Right atrium auricular region (tissue), 2 donors: ENCODE measurements at regions not wholly inside any gene's neighbourhood (a gene's known extent, or its start where the extent isn't known, plus 50 kb on each side); places are given as distances from the start of the nearest gene placed in this dataset.

ENCODE experiments used
- DNase-seq: peaks from one replicate; pipeline ENCODE4 v3.0.0-alpha.2; 2019; ENCODE audit warnings: low spot score
- H3K27ac ChIP-seq, 2 donors: fragments of 200-600 bp; sonication (generic); 1 replicate in 1 of 2; 2 replicates in 1 of 2; pipeline ENCODE4 v1.5.1; 2016 to 2019
- H3K27me3 ChIP-seq, 2 donors: fragments of 200-600 bp; sonication (generic); one replicate each; pipeline versions ENCODE4 v1.5.1 to v1.6.0; 2017 to 2019
- H3K36me3 ChIP-seq: fragments of 200-600 bp; sonication (generic); one replicate; pipeline ENCODE4 v1.5.1; 2016
- H3K4me1 ChIP-seq, 2 donors: fragments of 200-600 bp; sonication (generic); one replicate each; pipeline versions ENCODE4 v1.5.1 to v1.6.0; 2017 to 2019
- H3K4me3 ChIP-seq, 2 donors: fragments of 200-600 bp; sonication (generic); 1 replicate in 1 of 2; 2 replicates in 1 of 2; pipeline ENCODE4 v1.5.1; 2017 to 2019; ENCODE audit warnings: mild to moderate bottlenecking in 1 of 2, moderate library complexity in 1 of 2
- H3K9me3 ChIP-seq, 2 donors: fragments of 200-600 bp; sonication (generic); one replicate each; pipeline ENCODE4 v1.5.1; 2019
- TF ChIP-seq, protein P1 (sequence below), 2 donors: fragments of 200-600 bp; sonication (generic); IDR thresholded peaks; one replicate each; pipeline ENCODE4 v1.5.1; 2019; ENCODE audit warnings: antibody characterized with exemption in 2 of 2

DNA sequence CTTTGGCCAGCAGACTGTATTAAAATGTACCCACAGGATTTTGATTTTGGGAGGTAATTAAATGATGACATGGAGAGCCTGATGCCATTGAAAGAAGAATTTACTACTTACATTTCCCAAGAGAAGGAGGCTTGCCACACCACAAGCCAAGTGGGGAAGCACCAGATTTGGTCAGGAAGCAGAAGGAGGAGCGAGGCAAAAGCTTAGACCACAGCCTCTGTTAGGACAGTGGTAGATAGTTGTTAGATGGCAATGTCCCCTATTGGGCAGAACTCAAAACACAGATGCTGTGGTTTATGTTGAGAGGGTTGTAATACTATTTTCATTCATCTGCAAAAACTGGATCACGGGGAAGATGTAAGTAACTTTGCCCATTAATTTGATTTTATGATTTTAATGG, 709.4 kb downstream of the VRK1 start:
- DNase-seq = no peak
- H3K27ac ChIP-seq = no peak overlapping the region
- no peaks in the 10 kb centered on the region for H3K27me3 ChIP-seq
- TF ChIP-seq, protein P1, sequence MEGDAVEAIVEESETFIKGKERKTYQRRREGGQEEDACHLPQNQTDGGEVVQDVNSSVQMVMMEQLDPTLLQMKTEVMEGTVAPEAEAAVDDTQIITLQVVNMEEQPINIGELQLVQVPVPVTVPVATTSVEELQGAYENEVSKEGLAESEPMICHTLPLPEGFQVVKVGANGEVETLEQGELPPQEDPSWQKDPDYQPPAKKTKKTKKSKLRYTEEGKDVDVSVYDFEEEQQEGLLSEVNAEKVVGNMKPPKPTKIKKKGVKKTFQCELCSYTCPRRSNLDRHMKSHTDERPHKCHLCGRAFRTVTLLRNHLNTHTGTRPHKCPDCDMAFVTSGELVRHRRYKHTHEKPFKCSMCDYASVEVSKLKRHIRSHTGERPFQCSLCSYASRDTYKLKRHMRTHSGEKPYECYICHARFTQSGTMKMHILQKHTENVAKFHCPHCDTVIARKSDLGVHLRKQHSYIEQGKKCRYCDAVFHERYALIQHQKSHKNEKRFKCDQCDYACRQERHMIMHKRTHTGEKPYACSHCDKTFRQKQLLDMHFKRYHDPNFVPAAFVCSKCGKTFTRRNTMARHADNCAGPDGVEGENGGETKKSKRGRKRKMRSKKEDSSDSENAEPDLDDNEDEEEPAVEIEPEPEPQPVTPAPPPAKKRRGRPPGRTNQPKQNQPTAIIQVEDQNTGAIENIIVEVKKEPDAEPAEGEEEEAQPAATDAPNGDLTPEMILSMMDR (IDR thresholded peaks at IDR 0.05) = no peak
- no peak overlapping the region for H3K4me3 ChIP-seq
- H3K4me1 ChIP-seq = no peaks in the 10 kb centered on the region
- H3K36me3 ChIP-seq = no peaks in the 10 kb centered on the region
- no peaks in the 10 kb centered on the region for H3K9me3 ChIP-seq

DNA sequence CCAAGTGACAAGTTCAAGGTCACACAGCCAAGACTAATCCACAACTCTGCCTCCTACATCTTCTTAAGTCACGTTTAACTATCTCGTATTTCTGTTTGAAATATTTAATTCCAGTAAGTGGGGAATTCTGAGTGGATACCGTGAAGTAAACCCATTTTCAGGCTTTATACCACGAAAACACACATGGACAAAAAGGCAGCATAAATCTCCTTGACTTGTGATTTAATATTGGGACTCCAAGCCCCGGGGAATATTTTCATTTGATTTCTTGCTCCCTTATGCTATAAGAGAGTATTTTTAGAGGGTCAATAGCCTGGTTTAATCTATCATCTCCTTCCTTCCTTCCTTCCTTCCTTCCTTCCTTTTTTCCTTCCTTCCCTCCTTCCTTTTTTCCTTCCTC, 716.7 kb downstream of the VRK1 start:
- TF ChIP-seq, protein P1 (IDR thresholded peaks at IDR 0.05) = no peak

DNA sequence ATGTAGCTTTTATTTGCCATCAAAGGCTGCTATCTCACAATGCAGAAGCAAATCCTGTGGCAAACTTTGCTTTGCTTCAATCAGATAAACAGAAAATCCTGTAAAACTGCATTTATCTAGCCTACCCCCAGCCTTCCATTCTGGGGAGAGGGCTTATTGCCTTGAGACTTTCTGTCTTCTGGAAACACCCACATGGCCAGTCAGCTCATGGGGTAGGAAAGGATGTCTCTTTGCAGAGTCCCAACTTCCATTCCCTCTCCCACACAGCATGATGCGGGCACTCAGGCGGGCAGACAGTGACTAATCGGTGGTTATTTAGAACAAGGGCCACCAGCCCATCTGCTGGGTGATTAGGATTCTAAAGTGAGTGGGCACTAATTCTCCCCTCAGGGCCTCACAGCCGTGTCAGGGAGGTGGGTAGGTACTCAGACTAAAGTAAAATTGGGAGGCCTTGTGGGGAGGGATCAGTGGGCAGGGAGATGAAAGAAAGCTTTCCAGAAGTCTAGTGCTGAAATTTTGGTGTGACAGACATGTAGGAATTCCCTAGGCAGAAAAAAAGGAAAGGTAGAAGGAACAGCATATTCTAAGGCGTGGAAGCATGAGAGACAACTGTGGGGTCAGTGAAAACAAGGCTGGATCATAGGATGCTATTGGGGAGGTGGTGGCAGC, 720.5 kb downstream of the VRK1 start:
- TF ChIP-seq, protein P1 (IDR thresholded peaks at IDR 0.05) = no peak
- H3K4me3 ChIP-seq = no peak overlapping the region
- no peaks in the 10 kb centered on the region for H3K9me3 ChIP-seq
- no peaks in the 10 kb centered on the region for H3K36me3 ChIP-seq
- H3K27ac ChIP-seq = no peak overlapping the region
- no peak for DNase-seq
- H3K4me1 ChIP-seq = no peaks in the 10 kb centered on the region
- H3K27me3 ChIP-seq = no peaks in the 10 kb centered on the region

More for the DNA sequence above, 716.7 kb downstream of the VRK1 start:
- Histone ChIP-seq H3K36me3 (no peaks in the 10 kb centered on the region), H3K9me3 (no peaks in the 10 kb centered on the region), H3K27ac (no peak overlapping the region), H3K4me1 (no peaks in the 10 kb centered on the region), H3K27me3 (no peaks in the 10 kb centered on the region), H3K4me3 (no peak overlapping the region)
- DNase-seq = no peak

DNA sequence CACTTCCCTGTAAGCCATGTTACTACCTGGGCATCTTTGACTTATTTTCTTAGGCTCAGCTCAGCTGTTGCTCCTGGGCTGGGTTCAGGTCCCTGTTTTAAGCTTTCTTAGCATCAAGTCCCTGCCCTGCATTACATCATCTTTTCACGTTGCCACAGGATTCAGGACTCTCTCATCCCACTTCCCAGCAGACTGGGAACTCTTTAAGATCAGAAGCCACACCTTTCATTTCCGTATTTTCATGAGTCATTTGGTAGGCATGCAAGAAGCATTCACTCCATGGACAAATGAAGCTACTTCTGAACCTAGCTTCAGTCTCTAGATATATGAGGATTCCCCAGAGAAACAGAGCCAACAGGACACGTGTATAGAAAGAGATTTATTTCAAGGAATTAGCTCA, 726.8 kb downstream of the VRK1 start:
- TF ChIP-seq, protein P1 (IDR thresholded peaks at IDR 0.05) = no peak
- Histone ChIP-seq H3K4me3 (no peak overlapping the region), H3K27ac (no peak overlapping the region), H3K4me1 (no peaks in the 10 kb centered on the region), H3K27me3 (no peaks in the 10 kb centered on the region), H3K9me3 (no peaks in the 10 kb centered on the region), H3K36me3 (no peaks in the 10 kb centered on the region)
- no peak for DNase-seq

DNA sequence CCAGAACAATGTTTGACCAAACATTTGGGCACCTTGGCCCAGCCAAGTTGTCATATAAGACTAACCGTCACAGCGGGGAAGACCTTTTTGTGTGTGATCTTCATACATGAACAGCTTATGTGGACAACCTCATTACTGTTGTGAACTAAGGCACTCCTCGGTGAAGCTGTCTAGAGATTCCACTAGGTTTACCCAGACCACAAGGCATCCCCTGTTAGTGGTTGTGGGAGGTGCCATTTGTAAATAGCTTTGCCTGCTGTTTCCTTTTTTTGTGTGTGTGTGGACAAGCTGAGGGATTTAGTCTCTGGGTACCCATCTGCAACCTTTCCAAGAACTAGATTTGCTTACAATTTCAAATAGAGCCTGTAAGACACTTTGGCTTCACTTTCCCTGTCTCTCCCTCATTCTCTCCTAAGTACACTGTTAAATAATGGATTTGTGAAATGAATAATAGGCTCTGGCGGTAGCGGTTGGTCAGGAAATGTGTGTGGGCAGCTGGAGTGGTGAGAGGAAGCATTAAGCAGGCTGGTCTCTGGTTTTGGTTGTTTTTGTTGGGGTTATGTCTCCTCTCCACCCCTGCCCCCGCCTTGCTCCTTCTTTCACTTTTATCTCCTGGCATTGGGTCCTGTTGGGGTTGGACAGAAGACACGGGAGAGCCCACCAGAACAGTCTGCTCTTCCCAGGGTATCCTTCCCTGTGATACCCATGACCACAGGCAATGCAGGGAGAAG, 727.6 kb downstream of the VRK1 start:
- H3K36me3 ChIP-seq = no peaks in the 10 kb centered on the region
- no peak overlapping the region for H3K4me3 ChIP-seq
- no peaks in the 10 kb centered on the region for H3K27me3 ChIP-seq
- no peak for DNase-seq
- no peak overlapping the region for H3K27ac ChIP-seq
- H3K9me3 ChIP-seq = no peaks in the 10 kb centered on the region
- no peaks in the 10 kb centered on the region for H3K4me1 ChIP-seq
- TF ChIP-seq, protein P1 (IDR thresholded peaks at IDR 0.05) = no peak
